C4-2B (cell line): ENCODE measurements at regions not wholly inside any gene's neighbourhood (a gene's known extent, or its start where the extent isn't known, plus 50 kb on each side); places are given as distances from the start of the nearest gene placed in this dataset.

Experiments
- H3K27ac ChIP-seq: fragments of 450-650 bp; 2 replicates; pipeline ENCODE4 v1.5.1; 2017
- ZFX ChIP-seq: fragments of 450-650 bp; IDR thresholded peaks from 2 replicates; pipeline ENCODE4 v1.6.1; 2017
- TF ChIP-seq, protein P1 (sequence below): fragments of 450-650 bp; conservative IDR thresholded peaks from 2 replicates; pipeline ENCODE4 v1.5.1; 2017; ENCODE audit warnings: mild to moderate bottlenecking

DNA sequence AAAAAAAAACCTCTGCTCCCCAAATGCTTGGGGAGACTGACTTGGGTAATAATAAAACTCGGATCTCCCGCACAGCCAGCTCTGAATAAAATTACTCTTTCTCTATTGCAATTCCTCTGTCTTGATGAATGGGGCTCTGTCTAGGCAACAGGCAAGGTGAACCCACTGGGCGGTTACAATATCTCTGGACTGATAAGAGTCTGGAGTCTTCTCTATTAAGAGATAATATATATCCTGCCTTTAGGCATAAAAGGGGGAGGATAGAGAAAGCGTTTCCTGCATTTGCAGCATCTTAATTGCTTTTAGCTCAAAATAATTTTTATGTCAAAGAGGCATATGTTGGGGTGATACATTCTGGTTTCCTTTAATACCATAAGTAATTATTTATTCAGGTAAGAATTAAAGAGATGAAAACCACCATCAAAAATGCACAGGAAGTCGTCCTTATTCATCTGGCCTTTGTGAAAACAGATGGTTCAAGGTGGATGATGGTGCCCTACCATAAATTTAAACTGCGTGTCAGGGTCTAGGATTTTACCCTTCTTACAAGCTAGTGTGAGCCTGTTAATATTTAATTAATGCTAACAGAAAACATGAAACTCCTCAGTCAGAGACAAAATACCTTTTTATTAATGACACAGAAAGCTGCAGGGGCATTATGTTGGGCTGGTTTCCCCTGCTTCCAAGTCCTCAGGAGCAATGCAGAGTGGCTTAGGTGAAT, 736.8 kb downstream of the SOCS6 start:
- TF ChIP-seq ZFX, result no peak
- TF ChIP-seq, protein P1, sequence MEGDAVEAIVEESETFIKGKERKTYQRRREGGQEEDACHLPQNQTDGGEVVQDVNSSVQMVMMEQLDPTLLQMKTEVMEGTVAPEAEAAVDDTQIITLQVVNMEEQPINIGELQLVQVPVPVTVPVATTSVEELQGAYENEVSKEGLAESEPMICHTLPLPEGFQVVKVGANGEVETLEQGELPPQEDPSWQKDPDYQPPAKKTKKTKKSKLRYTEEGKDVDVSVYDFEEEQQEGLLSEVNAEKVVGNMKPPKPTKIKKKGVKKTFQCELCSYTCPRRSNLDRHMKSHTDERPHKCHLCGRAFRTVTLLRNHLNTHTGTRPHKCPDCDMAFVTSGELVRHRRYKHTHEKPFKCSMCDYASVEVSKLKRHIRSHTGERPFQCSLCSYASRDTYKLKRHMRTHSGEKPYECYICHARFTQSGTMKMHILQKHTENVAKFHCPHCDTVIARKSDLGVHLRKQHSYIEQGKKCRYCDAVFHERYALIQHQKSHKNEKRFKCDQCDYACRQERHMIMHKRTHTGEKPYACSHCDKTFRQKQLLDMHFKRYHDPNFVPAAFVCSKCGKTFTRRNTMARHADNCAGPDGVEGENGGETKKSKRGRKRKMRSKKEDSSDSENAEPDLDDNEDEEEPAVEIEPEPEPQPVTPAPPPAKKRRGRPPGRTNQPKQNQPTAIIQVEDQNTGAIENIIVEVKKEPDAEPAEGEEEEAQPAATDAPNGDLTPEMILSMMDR, result no peak

DNA sequence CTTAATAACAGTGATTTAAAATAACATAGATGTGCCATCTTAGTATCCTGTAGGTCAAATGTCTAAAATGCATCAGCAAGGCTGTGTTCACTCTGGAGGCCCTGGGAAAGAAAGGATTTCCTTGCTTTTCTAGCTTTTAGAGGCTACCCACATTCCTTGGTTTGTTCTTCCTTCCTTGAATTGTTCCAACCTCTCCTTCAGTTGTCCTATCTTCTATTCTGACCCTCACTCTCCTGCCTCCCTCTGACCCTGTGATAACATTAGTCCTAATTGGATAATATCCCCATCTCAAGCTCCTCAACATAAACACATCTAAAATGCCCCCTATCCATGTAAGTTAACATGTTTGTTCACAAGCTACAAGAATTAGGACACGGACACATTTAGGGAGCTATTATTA, 733.5 kb downstream of the SOCS6 start:
- TF ChIP-seq ZFX, result no peak
- TF ChIP-seq, protein P1, result no peak
- H3K27ac ChIP-seq, result no peak overlapping the region

More for the DNA sequence above, 736.8 kb downstream of the SOCS6 start:
- no peak overlapping the region for H3K27ac ChIP-seq

DNA sequence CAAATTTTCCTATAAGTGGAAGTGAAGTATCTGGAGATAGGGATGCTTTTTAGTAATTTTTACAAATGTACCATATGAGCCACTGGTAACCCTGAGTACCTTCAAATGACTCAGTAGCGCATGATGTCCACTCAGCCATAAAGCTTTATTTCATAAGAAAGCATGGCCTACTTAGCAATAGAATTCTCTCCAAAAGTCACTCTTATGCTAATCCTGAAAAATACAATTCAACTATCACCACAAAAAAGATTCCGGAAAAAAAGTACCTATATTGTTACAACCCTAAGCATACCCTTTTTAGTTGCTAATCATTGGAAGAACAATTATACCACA, 732.2 kb downstream of the SOCS6 start:
- TF ChIP-seq ZFX, result no peak
- TF ChIP-seq, protein P1, result no peak
- no peak overlapping the region for H3K27ac ChIP-seq

- H3K27ac ChIP-seq, result no peak overlapping the region
- TF ChIP-seq, protein P1, result no peak
- no peak for TF ChIP-seq ZFX
Measured at GRCh38 chr18:71020342-71021029, 731.6 kb downstream of the SOCS6 start.

DNA sequence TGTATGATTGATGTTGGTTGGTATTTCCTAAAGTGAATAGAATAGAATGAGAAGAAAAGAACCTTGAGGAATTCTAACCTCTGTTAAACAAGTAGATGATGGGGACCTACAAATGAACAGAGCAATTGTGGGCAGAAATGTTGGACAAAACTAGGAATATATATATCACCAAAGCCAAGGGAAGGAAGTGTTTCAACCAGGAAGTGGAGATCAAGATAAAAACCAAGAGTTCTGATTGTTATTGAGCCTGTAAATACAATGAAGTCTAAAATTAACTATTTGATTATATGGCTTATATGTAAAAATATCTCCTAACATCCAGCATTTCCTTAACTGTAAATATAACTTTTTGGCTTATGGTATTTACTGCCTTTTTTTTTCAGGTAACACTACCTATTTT, 730.0 kb downstream of the SOCS6 start:
- H3K27ac ChIP-seq, result no peak overlapping the region
- no peak for TF ChIP-seq ZFX
- TF ChIP-seq, protein P1, result no peak

DNA sequence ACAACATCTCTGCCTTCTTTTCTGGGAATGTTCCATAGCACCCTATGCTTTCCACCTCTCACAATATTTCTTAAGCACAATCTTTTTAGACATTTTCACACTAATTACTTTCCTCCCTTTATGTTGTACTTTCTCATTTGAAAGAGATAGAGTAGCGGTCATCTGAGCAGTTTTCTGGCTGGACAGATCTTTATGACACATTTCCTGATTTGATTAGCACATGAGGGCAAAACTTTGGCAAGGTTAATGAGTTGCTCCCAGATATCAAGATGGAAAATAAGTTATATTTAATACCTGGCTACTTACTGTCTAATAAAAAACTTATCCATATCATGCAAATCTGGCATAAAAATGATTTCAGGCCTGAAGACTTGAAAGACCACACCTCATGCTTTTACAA, 723.9 kb downstream of the SOCS6 start:
- no peak for TF ChIP-seq ZFX
- TF ChIP-seq, protein P1, result no peak
- H3K27ac ChIP-seq, result no peak overlapping the region

DNA sequence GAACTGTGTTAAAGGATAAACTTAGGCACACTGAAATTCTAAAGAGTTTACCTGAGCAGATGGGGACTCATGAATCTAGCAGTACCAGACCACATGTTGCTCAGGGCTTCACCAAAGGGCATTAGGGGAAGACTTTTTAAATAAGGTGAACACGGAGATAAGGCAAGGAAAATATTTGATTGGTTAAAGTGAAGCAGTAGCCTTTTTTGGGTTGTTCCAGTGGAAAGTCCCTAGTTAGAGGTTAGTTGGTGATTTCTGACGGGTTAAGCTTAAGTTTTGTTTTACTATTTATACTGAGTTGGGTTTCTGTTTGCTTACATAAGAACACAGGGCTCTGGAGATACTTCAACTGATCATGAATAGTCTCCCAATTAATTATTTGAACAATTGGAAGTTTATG, 722.5 kb downstream of the SOCS6 start:
- no peak overlapping the region for H3K27ac ChIP-seq
- TF ChIP-seq, protein P1, result no peak
- TF ChIP-seq ZFX, result no peak
